Glutamatergic neuron (in vitro differentiated cells): ENCODE measurements at regions not wholly inside any gene's neighbourhood (a gene's known extent, or its start where the extent isn't known, plus 50 kb on each side); places are given as distances from the start of the nearest gene placed in this dataset.
A peak's percentile ranks its signal among the peaks of the same experiment; 100 is the strongest.

ENCODE experiments used
- DNase-seq: peaks from one replicate; pipeline ENCODE4 v3.0.0; 2022
- H3K27ac Mint-ChIP-seq: one replicate; pipeline ENCODE4 v1.8.0; 2020; ENCODE audit warnings: mild to moderate bottlenecking, mixed read lengths, inconsistent platforms; ENCODE audit not compliant: unreplicated experiment
- H3K27me3 Mint-ChIP-seq: one replicate; pipeline ENCODE4 v1.8.0; 2020; ENCODE audit warnings: mild to moderate bottlenecking, moderate library complexity, mixed read lengths, inconsistent platforms; ENCODE audit not compliant: unreplicated experiment
- H3K36me3 Mint-ChIP-seq: one replicate; pipeline ENCODE4 v1.8.0; 2020; ENCODE audit warnings: mild to moderate bottlenecking, mixed read lengths, inconsistent platforms; ENCODE audit not compliant: unreplicated experiment
- H3K4me1 Mint-ChIP-seq: one replicate; pipeline ENCODE4 v1.8.0; 2020; ENCODE audit warnings: mild to moderate bottlenecking, low read depth, mixed read lengths, inconsistent platforms; ENCODE audit not compliant: unreplicated experiment
- H3K4me3 Mint-ChIP-seq: one replicate; pipeline ENCODE4 v1.8.0; 2020; ENCODE audit warnings: mild to moderate bottlenecking, mixed read lengths, inconsistent platforms; ENCODE audit not compliant: unreplicated experiment
- H3K9me3 Mint-ChIP-seq: one replicate; pipeline ENCODE4 v1.8.0; 2020; ENCODE audit warnings: mild to moderate bottlenecking, moderate library complexity, mixed read lengths, inconsistent platforms; ENCODE audit not compliant: unreplicated experiment
- TF ChIP-seq, protein P1 (sequence below): fragments of 200-600 bp; sonication (generic); IDR thresholded peaks from one replicate; pipeline ENCODE4 v1.5.0; 2021; ENCODE audit not compliant: partially characterized antibody, unreplicated experiment

DNA sequence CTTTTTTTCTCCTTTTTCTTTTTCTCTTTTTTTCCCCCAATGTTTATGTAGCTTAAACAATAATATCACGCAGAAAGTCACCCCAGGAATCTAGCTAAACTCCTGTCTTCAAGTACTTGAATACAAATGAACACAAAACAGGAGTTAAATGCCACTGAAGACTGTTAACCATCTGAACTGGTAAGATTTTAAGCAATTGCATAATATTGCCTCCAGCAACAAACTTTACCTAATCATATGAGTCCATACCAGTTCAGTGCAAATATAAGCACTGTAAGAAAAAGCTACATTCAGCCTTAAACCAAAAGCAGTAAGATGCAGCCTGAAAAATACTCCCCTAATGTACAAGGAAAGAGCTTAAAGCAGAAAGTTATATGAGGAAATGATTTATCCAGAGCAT, 173.9 kb upstream of the TFAP2D start:
- Mint-ChIP-seq H3K27me3 (peaks cover 2% of the 10 kb centered on the region), H3K36me3 (no peaks in the 10 kb centered on the region), H3K27ac (no peak overlapping the region), H3K9me3 (peaks cover 5% of the 10 kb centered on the region), H3K4me1 (peaks cover 41% of the 10 kb centered on the region), H3K4me3 (no peak overlapping the region)
- TF ChIP-seq, protein P1, sequence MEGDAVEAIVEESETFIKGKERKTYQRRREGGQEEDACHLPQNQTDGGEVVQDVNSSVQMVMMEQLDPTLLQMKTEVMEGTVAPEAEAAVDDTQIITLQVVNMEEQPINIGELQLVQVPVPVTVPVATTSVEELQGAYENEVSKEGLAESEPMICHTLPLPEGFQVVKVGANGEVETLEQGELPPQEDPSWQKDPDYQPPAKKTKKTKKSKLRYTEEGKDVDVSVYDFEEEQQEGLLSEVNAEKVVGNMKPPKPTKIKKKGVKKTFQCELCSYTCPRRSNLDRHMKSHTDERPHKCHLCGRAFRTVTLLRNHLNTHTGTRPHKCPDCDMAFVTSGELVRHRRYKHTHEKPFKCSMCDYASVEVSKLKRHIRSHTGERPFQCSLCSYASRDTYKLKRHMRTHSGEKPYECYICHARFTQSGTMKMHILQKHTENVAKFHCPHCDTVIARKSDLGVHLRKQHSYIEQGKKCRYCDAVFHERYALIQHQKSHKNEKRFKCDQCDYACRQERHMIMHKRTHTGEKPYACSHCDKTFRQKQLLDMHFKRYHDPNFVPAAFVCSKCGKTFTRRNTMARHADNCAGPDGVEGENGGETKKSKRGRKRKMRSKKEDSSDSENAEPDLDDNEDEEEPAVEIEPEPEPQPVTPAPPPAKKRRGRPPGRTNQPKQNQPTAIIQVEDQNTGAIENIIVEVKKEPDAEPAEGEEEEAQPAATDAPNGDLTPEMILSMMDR, result no peak
- DNase-seq, result no peak

DNA sequence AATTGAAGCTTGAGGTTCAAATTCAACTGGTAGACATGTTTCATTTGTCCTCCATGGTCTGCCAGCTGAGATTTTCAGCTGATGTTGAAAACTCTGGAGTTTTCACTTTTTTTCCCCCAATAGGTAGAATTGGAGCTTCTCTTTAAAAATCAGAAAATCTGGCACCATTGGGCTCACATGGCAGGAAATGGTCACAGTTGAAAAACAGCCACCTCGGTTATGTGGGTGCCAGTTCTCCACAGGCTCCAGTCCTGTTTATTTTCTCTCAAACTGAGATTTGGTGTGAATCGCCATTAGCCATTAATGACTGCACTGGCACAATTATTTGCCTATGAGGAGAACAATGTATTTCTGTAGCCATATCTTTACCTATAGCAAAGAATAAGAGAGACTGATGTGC, 171.4 kb upstream of the TFAP2D start:
- H3K4me1 Mint-ChIP-seq, result peaks cover 53% of the 10 kb centered on the region
- TF ChIP-seq, protein P1, result no peak

DNA sequence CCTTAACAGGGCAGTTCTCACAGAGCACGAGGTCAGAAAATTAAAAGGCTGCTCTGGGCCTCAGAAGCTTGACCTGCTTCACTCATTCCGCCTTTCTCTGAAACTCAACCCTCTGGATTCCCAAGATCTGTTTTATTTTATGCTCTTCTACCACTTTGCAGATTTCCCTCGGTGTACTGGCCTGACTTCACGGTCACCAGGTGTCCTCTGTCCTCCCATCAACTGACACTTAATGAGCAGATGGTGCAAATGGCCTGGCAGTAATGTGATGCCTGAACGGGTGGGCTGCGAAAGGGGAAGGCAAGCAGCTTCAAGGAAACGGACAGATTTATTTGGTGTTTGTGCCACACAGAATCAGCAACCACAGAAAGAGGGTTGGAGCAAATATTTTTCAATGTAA, 169.7 kb upstream of the TFAP2D start:
- peak overlapping the region; percentile 47 for H3K4me3 Mint-ChIP-seq
- DNase-seq, result peak; percentile 45
- peaks cover 3% of the 10 kb centered on the region for H3K9me3 Mint-ChIP-seq
- no peaks in the 10 kb centered on the region for H3K36me3 Mint-ChIP-seq
- peaks cover 2% of the 10 kb centered on the region for H3K27me3 Mint-ChIP-seq
- peaks cover 52% of the 10 kb centered on the region for H3K4me1 Mint-ChIP-seq
- H3K27ac Mint-ChIP-seq, result peak overlapping the region; percentile 93
- TF ChIP-seq, protein P1, result no peak

More for the DNA sequence above, 171.4 kb upstream of the TFAP2D start:
- Mint-ChIP-seq H3K27me3 (peaks cover 2% of the 10 kb centered on the region), H3K36me3 (no peaks in the 10 kb centered on the region), H3K4me3 (no peak overlapping the region), H3K9me3 (peaks cover 5% of the 10 kb centered on the region), H3K27ac (no peak overlapping the region)
- no peak for DNase-seq

DNA sequence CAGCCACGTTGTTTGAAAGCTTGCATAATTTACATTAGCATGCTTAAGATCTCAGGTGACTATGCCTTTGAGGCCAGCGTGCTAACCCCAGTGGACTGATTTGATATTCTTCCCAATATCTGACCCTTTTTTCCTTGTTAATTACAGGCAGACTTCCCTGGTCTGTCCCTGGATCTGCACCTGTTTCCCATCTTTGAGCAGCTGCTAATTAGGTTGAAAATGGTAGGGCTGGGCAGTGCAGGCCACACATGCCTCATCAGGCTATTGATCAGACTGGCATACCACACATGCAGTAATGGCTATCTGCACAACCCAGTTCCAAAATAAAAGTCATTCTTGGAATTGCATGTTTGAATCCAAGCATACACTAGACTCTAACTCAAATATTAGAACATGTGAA, 164.3 kb upstream of the TFAP2D start:
- Mint-ChIP-seq H3K27ac (peak overlapping the region; percentile 81), H3K36me3 (peaks cover 3% of the 10 kb centered on the region), H3K9me3 (peaks cover 4% of the 10 kb centered on the region), H3K4me3 (peak overlapping the region; percentile 48), H3K27me3 (peaks cover 3% of the 10 kb centered on the region), H3K4me1 (peaks cover 30% of the 10 kb centered on the region)
- TF ChIP-seq, protein P1, result no peak
- peak; percentile 34 for DNase-seq

DNA sequence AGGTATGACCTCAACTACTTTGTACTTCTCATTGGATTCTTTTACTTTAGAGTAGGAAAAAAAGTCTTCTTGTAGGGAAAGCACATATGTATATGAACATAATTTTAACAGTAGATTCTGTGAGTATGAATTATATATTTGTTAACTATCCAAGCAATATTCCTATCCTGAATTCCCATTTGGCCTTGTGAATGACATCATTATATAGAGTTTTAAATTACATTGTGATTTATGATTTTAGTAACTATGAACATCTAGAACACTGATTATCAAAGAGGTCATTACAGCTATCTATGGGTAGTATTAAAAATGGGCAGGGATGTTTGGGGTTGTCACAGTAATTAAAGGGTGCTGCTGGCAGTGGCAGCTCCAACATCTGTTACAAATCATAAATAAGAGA, 163.9 kb upstream of the TFAP2D start:
- peaks cover 26% of the 10 kb centered on the region for H3K4me1 Mint-ChIP-seq
- TF ChIP-seq, protein P1, result no peak
- peaks cover 3% of the 10 kb centered on the region for H3K27me3 Mint-ChIP-seq
- no peak overlapping the region for H3K4me3 Mint-ChIP-seq
- no peak for DNase-seq
- peaks cover 3% of the 10 kb centered on the region for H3K36me3 Mint-ChIP-seq
- H3K27ac Mint-ChIP-seq, result no peak overlapping the region
- H3K9me3 Mint-ChIP-seq, result peaks cover 4% of the 10 kb centered on the region
